ENCODE measurements at regions not wholly inside any gene's neighbourhood (a gene's known extent, or its start where the extent isn't known, plus 50 kb on each side); places are given as distances from the start of the nearest gene placed in this dataset.
"Not testable (repeated sequence)": the region's sequence is repeated elsewhere in the genome, so short reads cannot be mapped to it uniquely, and the experiment has no call there.

GRCh38 chr5:50559955-50560354 lies 106.5 kb upstream of the PARP8 start:
- Histone ChIP-seq H3K27ac (ENCODE audit: low read length) (no peak overlapping the region), H3K4me1 (ENCODE audit: control insufficient read depth, insufficient read depth, low read length) (no peaks in the 10 kb centered on the region), H3K27me3 (ENCODE audit: control insufficient read depth, insufficient read depth, low read length) (no peaks in the 10 kb centered on the region), H3K4me3 (ENCODE audit: low read length) (no peak overlapping the region), H3K36me3 (ENCODE audit: control insufficient read depth, insufficient read depth, low read length) (no peaks in the 10 kb centered on the region), H3K9me3 (replicated peaks; ENCODE audit: control insufficient read depth, low read depth, low read length) (no peaks in the 10 kb centered on the region)
- DNase-seq = no peak
- WGBS (ENCODE audit: insufficient coverage) = no CpG with 5 or more reads among the region's 1 CpG

GRCh38 chr5:50562694-50563093 lies 103.7 kb upstream of the PARP8 start:
- Histone ChIP-seq H3K27me3 (ENCODE audit: control insufficient read depth, insufficient read depth, low read length) (no peaks in the 10 kb centered on the region), H3K9me3 (replicated peaks; ENCODE audit: control insufficient read depth, low read depth, low read length) (no peaks in the 10 kb centered on the region), H3K4me1 (ENCODE audit: control insufficient read depth, insufficient read depth, low read length) (no peaks in the 10 kb centered on the region), H3K36me3 (ENCODE audit: control insufficient read depth, insufficient read depth, low read length) (no peaks in the 10 kb centered on the region), H3K27ac (ENCODE audit: low read length) (no peak overlapping the region), H3K4me3 (ENCODE audit: low read length) (no peak overlapping the region)
- no CpG with 5 or more reads among the region's 2 CpGs for WGBS (ENCODE audit: insufficient coverage)
- DNase-seq = no peak

- Histone ChIP-seq H3K4me3 (ENCODE audit: low read length) (no peak overlapping the region), H3K36me3 (ENCODE audit: control insufficient read depth, insufficient read depth, low read length) (no peaks in the 10 kb centered on the region), H3K27me3 (ENCODE audit: control insufficient read depth, insufficient read depth, low read length) (no peaks in the 10 kb centered on the region), H3K9me3 (replicated peaks; ENCODE audit: control insufficient read depth, low read depth, low read length) (no peaks in the 10 kb centered on the region), H3K27ac (ENCODE audit: low read length) (no peak overlapping the region), H3K4me1 (ENCODE audit: control insufficient read depth, insufficient read depth, low read length) (no peaks in the 10 kb centered on the region)
- DNase-seq = no peak
- 67% methylated on average over 1 of the region's 2 CpGs for WGBS (ENCODE audit: insufficient coverage)
Observed at GRCh38 chr5:50564079-50564478, 102.4 kb upstream of the PARP8 start.

- WGBS (ENCODE audit: insufficient coverage) = no CpG with 5 or more reads among the region's 1 CpG
- no peak for DNase-seq
- no peaks in the 10 kb centered on the region for H3K36me3 ChIP-seq (ENCODE audit: control insufficient read depth, insufficient read depth, low read length)
- H3K27me3 ChIP-seq (ENCODE audit: control insufficient read depth, insufficient read depth, low read length) = no peaks in the 10 kb centered on the region
- no peaks in the 10 kb centered on the region for H3K4me1 ChIP-seq (ENCODE audit: control insufficient read depth, insufficient read depth, low read length)
- H3K4me3 ChIP-seq (ENCODE audit: low read length) = no peak overlapping the region
- no peaks in the 10 kb centered on the region for H3K9me3 ChIP-seq (replicated peaks; ENCODE audit: control insufficient read depth, low read depth, low read length)
- no peak overlapping the region for H3K27ac ChIP-seq (ENCODE audit: low read length)
Observed at GRCh38 chr5:50564558-50564957, 101.9 kb upstream of the PARP8 start.

- no peaks in the 10 kb centered on the region for H3K36me3 ChIP-seq (ENCODE audit: control insufficient read depth, insufficient read depth, low read length)
- DNase-seq = no peak
- no CpG with 5 or more reads among the region's 3 CpGs for WGBS (ENCODE audit: insufficient coverage)
- H3K4me3 ChIP-seq (ENCODE audit: low read length) = no peak overlapping the region
- no peaks in the 10 kb centered on the region for H3K27me3 ChIP-seq (ENCODE audit: control insufficient read depth, insufficient read depth, low read length)
- no peak overlapping the region for H3K27ac ChIP-seq (ENCODE audit: low read length)
- no peaks in the 10 kb centered on the region for H3K4me1 ChIP-seq (ENCODE audit: control insufficient read depth, insufficient read depth, low read length)
- H3K9me3 ChIP-seq (replicated peaks; ENCODE audit: control insufficient read depth, low read depth, low read length) = no peaks in the 10 kb centered on the region
Observed at GRCh38 chr5:50574121-50574520, 92.3 kb upstream of the PARP8 start.

- Histone ChIP-seq H3K9me3 (replicated peaks; ENCODE audit: control insufficient read depth, low read depth, low read length) (no peaks in the 10 kb centered on the region), H3K27ac (ENCODE audit: low read length) (no peak overlapping the region), H3K36me3 (ENCODE audit: control insufficient read depth, insufficient read depth, low read length) (no peaks in the 10 kb centered on the region), H3K4me1 (ENCODE audit: control insufficient read depth, insufficient read depth, low read length) (no peaks in the 10 kb centered on the region), H3K4me3 (ENCODE audit: low read length) (no peak overlapping the region), H3K27me3 (ENCODE audit: control insufficient read depth, insufficient read depth, low read length) (no peaks in the 10 kb centered on the region)
- DNase-seq = no peak
- no CpG with 5 or more reads among the region's 3 CpGs for WGBS (ENCODE audit: insufficient coverage)
Observed at GRCh38 chr5:50575740-50576139, 90.7 kb upstream of the PARP8 start.

- Histone ChIP-seq H3K27me3 (ENCODE audit: control insufficient read depth, insufficient read depth, low read length) (no peaks in the 10 kb centered on the region), H3K4me1 (ENCODE audit: control insufficient read depth, insufficient read depth, low read length) (no peaks in the 10 kb centered on the region), H3K36me3 (ENCODE audit: control insufficient read depth, insufficient read depth, low read length) (no peaks in the 10 kb centered on the region), H3K4me3 (ENCODE audit: low read length) (no peak overlapping the region), H3K9me3 (replicated peaks; ENCODE audit: control insufficient read depth, low read depth, low read length) (no peaks in the 10 kb centered on the region), H3K27ac (ENCODE audit: low read length) (no peak overlapping the region)
- DNase-seq = no peak
Observed at GRCh38 chr5:50576265-50576664, 90.2 kb upstream of the PARP8 start.

- DNase-seq = no peak
- Histone ChIP-seq H3K27me3 (ENCODE audit: control insufficient read depth, insufficient read depth, low read length) (no peaks in the 10 kb centered on the region), H3K4me1 (ENCODE audit: control insufficient read depth, insufficient read depth, low read length) (no peaks in the 10 kb centered on the region), H3K36me3 (ENCODE audit: control insufficient read depth, insufficient read depth, low read length) (no peaks in the 10 kb centered on the region), H3K9me3 (replicated peaks; ENCODE audit: control insufficient read depth, low read depth, low read length) (no peaks in the 10 kb centered on the region), H3K4me3 (ENCODE audit: low read length) (no peak overlapping the region), H3K27ac (ENCODE audit: low read length) (no peak overlapping the region)
- WGBS (ENCODE audit: insufficient coverage) = 13% methylated on average over 1 of the region's 1 CpG
Observed at GRCh38 chr5:50576686-50577256, 89.7 kb upstream of the PARP8 start.

- Histone ChIP-seq H3K9me3 (replicated peaks; ENCODE audit: control insufficient read depth, low read depth, low read length) (no peaks in the 10 kb centered on the region), H3K4me1 (ENCODE audit: control insufficient read depth, insufficient read depth, low read length) (no peaks in the 10 kb centered on the region), H3K36me3 (ENCODE audit: control insufficient read depth, insufficient read depth, low read length) (no peaks in the 10 kb centered on the region), H3K4me3 (ENCODE audit: low read length) (no peak overlapping the region), H3K27me3 (ENCODE audit: control insufficient read depth, insufficient read depth, low read length) (no peaks in the 10 kb centered on the region), H3K27ac (ENCODE audit: low read length) (no peak overlapping the region)
- no peak for DNase-seq
- WGBS (ENCODE audit: insufficient coverage) = 88% methylated on average over 3 of the region's 6 CpGs
Observed at GRCh38 chr5:50580506-50580905, 85.9 kb upstream of the PARP8 start.

- not testable (repeated sequence) for H3K4me1 ChIP-seq (ENCODE audit: control insufficient read depth, insufficient read depth, low read length); H3K36me3 ChIP-seq (ENCODE audit: control insufficient read depth, insufficient read depth, low read length); H3K9me3 ChIP-seq (replicated peaks; ENCODE audit: control insufficient read depth, low read depth, low read length); H3K27ac ChIP-seq (ENCODE audit: low read length); DNase-seq; H3K4me3 ChIP-seq (ENCODE audit: low read length); H3K27me3 ChIP-seq (ENCODE audit: control insufficient read depth, insufficient read depth, low read length)
- no CpG with 5 or more reads among the region's 1 CpG for WGBS (ENCODE audit: insufficient coverage)
Observed at GRCh38 chr5:50581845-50582244, 84.6 kb upstream of the PARP8 start.

GRCh38 chr5:50582699-50583098 lies 83.7 kb upstream of the PARP8 start:
- no peak for DNase-seq
- Histone ChIP-seq H3K27me3 (ENCODE audit: control insufficient read depth, insufficient read depth, low read length) (no peaks in the 10 kb centered on the region), H3K4me3 (ENCODE audit: low read length) (no peak overlapping the region), H3K4me1 (ENCODE audit: control insufficient read depth, insufficient read depth, low read length) (no peaks in the 10 kb centered on the region), H3K9me3 (replicated peaks; ENCODE audit: control insufficient read depth, low read depth, low read length) (no peaks in the 10 kb centered on the region), H3K36me3 (ENCODE audit: control insufficient read depth, insufficient read depth, low read length) (no peaks in the 10 kb centered on the region), H3K27ac (ENCODE audit: low read length) (no peak overlapping the region)
- WGBS (ENCODE audit: insufficient coverage) = no CpG with 5 or more reads among the region's 2 CpGs
